Cerebellar cortex (tissue), 1 donor: ENCODE measurements at regions not wholly inside any gene's neighbourhood (a gene's known extent, or its start where the extent isn't known, plus 50 kb on each side); places are given as distances from the start of the nearest gene placed in this dataset.

Source experiments
- DNase-seq: peaks from one replicate; pipeline ENCODE4 v3.0.0-alpha.2; 2015; ENCODE audit warnings: low spot score

DNA sequence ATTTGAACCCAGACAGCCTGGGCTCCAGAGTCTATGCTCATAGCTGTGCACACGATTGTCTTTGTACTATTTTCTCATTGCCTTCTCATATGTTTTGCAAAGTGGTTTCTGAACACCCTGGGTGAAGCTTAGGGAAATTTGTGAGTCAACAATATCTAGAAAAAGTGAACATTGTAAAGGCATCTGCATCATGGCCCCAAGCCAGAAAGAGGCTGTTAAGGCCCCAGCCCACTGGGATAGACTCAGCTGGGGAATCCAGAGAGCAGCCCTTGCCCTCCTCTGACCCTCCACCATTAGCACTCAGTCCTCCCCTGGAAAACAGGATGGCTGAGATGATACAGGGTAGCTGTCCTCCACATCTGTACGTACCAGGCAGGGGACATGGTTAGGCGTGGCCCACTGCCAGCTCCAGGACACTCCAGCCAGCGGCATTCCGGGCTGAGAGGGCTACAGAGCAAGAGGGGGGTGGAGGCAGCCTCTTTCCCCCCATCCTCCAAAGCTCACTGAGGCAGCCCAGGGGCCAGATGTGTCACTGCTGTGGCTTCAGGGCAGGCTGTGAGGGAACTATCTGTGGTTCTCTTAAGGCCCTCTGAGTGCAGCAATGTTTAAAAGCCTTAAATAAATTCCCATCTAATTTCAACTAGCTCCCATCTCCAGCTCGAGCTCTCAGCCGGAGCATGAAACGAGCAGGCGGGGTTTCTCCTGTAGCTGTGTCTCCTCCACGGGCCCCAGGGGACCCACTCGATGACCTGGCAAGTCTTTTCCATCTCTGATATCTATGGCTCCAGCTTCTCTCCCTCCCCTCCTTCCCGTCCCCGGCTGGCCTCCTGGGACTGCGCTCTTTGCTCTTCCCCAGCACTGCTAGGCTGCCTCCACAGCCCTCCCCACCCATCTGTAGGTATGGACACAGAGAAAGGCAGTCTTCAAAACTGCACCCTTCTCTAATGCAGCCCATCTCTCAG, 209.4 kb upstream of the LRFN2 start:
- DNase-seq = no peak

DNA sequence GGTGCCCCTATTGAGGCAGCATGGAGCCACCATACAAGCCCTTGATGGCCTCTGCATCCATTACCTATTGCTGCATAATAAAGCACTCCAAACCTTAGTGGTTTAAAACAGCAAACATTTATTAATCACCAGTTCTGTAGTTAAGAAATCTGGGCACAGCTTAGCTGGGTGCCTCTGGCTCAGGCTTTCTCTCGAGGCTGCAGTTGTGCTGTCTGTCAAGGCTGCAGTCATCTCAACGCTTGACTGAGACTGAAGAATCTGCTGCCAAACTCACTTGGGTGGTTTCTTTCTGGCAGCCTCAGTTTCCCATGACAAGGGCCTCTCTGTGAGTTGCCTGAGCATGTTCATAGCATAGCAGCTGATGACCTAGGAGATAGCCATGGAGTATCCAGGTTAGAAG, 207.4 kb upstream of the LRFN2 start:
- no peak for DNase-seq

DNA sequence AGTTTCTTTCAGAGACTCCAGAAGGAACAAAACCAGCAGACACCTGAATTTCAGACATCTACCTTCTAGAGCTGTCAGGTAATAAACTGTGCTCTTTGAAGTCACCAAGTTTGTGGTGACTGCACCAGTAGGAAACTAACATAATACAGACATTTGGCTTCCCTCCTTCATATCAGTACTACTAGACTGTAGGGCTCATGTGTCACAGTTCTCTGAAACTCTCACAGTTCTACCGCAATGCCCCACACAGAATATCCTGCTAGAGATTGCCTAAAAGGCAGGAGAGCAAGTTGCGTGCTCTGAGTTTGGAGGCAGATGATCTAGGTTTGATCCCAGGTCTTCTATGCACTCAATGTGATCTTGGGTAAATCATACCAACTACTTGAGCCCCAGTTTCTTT, 205.0 kb upstream of the LRFN2 start:
- DNase-seq = no peak

DNA sequence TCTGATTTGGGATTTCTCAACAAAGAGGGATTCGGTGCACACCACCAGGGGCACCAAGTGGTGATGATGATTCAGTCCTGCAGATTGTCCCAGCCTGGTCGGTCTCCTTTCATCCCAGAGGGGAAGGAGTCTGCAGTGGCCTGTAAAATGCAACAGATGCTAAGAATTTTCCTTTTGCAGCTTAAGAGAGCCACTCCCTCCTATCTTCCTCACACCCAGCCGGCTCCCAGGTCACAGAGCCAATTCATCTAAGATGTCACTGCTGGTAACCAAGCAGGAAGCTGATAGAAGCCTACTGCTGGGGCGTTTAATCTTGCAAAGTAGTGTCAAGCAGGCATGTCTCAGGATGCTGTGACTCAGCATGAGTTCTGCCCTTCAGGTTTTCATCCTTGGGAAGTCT, 203.8 kb upstream of the LRFN2 start:
- DNase-seq = no peak

DNA sequence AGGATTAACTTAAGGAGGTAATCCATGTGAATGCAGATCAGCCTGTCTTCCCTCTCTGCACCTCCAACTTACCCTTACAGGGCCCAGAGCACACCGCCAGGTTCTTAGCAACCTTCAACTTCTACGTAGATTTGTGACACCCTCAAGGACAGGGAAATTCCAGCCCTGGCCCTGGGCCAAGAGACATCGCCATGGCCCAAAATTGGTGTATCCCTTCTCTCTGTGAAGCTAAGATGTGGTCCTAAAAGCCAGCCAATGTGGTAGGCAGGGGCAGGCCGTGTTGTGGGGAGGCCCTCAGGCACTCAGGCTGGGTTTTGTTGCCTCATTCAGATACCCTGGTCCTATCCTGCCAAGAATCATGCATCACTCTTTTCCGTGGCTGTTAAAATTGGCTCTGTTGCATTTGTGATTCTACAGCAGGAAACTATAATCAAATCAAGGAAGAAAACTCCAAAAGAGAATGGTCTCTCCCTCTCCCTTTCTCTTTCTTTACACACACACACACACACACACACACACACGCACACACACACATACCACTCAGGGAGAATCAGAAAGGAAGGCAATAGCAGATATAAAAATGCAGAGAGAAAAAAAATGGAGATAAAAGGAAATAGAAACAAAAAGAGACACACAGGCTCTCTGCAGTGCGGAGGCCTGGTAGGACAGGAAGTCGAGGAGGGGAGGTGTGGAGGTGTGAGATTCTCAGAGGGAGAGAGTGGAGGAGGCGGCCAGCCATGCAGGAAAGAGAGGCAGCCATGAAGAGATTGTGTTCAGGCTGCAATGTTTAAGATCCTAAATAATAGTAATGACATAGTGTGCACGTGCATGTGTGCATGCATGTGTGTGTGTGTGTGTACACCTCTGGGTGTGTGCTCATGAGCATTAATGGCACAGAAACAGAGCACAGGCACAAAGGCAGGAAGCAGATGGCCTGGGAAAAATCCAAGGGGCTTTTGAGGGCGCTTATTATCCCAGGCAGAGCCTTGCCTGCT, 201.8 kb upstream of the LRFN2 start:
- DNase-seq = no peak

DNA sequence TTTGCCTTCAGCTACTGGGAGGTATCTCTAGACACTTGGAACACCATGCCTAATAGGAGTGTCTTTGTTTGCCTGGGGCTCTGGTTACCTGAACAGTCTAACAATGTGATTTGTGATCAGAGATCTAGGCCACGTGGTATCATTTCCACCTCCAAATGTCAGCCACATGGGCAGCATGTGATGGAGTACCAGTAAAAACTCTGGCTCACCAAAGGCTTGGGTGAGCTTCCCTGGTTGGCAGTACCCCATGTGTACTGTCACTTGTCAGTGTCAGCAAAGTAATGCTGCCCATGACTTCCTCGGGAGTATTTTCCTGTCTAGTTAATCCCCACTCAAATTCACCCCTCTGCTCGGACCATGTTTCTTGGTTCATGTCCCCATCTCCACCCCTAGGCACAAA, 195.2 kb upstream of the LRFN2 start:
- DNase-seq = no peak

DNA sequence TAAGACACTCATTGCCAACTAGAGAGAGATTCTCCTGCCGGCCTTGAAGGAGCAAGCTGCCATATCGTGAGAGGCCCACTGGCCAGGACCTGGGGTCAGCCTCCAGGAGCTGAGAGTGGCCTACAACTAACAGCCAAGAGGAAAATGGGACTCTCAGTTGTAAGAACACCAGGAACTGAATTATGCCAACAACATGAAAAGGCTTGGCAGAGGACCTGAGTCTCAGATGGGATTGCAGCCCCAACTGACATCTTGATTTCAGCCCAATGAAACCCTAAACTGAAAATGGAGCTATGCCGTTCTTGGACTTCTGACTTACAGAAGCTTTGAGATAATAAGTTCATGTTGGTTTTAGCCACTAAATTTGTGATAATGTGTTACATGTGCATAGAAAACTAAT, 193.5 kb upstream of the LRFN2 start:
- no peak for DNase-seq

DNA sequence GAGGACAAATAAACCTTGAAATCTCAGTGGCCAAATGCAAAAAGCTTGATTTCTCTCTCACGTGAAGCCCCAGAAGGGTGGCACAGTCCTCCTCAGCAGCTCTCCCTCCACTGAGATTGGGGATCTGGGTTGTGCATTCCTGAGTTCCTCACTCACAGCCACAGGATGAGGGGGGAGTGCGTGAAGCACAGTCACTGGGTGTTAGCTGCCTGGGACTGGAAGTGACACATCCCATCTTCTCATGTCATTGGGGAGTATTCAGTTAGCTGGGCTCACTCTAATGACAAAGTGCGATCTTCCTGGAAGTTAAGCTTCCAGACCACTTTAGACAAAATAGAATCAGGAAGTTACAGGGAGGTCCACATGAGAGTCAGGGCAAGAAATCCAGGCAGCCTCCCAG, 192.2 kb upstream of the LRFN2 start:
- DNase-seq = no peak

DNA sequence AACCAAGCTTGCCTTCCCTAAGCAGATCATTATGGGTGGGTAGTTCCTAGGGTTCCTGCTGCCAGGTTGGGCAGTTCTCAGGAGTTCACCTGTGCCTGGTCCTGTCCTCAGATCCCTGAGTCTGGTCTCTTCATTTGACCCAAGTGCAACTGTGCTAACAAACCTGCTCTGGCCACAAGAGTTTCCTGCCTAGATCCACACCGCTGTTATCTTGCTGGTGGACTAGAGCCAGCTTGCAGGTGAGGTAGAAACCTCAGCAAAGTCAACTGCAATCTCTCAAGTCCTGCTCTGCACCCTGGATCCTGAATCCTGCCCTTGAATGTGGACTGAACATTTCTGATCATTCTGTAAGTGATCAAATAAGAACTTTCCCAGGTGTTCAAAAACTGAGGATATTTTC, 191.8 kb upstream of the LRFN2 start:
- no peak for DNase-seq

DNA sequence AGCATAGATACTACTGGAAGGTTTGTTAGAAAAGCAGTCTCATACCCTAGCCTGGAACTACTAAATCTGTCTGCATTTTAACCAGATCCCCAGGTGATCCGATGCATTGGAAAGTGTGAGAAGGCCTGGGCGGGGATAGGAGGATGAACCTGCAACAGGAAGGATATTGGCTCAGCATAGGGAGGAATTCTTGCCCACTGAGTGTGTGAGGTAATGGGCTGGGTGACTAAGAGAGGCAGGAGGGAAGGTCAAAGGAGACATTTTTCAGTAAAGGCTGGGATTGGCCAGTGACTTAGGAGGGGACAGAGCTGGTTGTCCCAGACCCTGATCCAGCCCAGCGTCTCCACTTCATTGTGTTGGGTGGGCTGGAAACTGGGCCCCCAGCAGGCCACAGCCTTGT, 191.0 kb upstream of the LRFN2 start:
- DNase-seq = no peak

DNA sequence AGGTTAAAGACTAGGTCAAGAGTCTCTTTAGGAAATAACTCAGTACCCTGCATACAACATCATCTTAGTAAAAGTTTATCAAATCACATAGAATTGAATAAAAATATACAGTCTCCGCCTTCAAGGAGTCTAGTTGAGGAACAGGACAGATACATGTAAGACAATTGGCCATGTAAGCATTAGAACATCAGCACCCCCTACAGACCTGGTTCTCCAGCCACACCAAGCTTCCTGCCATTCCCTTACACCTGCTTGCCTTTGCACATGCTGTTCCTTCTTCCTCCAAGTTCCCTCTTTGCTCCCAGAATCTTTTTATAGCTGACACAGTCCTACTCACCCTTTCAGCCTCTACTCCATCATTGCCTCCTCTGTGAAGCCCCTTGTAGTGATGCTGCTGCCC, 187.8 kb upstream of the LRFN2 start:
- no peak for DNase-seq

DNA sequence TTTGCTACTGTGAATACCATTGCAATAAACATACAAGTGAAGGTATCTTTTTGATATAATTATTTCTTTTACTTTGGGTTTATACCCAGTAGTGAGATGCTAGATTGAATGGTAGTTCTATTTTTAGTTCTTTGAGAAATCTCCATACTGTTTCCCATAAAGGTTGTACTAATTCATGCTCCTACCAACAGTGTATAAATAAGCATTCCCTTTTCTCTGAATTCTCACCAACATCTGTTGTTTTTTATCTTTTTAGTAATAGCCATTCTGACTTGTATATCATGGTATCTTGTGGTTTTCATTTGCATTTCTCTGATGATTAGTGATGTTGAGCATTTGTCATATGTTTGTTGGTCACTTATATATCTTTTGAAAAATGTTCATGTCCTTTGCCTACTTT, 183.6 kb upstream of the LRFN2 start:
- DNase-seq = no peak

DNA sequence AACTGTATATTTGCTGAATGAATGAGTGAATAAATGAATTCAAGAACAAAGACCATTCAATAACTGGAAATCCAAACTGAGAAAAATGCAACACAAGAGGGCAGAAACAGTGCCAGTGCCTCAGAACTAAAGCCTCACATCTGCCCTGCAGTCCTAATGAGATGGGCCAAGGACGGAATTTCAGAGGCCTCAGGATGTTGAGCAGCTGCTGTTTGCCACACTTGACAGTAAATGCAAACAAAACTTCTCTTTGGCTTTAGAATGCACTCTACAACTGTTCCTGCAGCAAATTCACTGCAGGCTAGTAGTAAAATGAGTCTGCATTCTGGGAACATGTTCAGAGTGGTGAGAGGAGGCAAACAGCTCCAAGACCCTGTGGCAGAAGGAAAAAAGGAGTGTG, 177.6 kb upstream of the LRFN2 start:
- no peak for DNase-seq

DNA sequence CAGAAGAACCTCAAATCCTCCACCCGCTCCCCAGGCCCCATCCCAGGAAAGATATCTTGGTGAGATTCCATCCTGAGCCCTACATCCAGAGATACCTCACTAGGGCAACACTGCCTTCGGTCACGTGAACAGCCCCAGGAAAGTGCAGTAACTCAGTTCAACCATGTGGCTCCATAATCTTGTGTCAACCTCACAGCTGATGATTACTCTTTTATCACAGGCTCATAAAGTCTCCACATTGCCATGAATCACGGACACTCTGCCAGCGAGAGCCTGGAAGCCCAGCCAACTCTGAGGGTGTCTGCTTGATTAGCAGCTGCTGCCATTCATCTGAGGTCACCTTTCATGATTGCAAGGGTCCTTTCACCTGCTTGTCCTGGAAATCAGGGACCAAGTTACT, 175.8 kb upstream of the LRFN2 start:
- no peak for DNase-seq

DNA sequence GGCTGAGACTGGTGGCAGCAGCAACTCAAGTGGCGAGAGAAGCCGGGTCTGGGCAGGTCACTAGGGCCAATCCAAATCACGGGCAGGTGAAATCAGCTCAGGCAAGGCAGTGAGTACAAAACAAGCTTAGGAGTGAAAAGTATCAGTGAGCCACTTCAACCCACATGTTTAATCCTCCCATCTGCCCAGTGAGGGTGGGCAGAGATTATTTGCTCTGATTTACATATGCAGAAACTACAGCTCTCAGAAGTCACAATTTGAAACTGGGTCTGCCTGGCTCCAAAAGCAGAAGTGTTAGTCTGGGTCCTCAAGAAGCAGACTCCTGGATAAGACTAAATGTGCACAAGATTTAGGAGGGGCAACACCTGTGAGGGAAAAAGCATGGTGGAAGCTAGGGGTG, 173.7 kb upstream of the LRFN2 start:
- no peak for DNase-seq

DNA sequence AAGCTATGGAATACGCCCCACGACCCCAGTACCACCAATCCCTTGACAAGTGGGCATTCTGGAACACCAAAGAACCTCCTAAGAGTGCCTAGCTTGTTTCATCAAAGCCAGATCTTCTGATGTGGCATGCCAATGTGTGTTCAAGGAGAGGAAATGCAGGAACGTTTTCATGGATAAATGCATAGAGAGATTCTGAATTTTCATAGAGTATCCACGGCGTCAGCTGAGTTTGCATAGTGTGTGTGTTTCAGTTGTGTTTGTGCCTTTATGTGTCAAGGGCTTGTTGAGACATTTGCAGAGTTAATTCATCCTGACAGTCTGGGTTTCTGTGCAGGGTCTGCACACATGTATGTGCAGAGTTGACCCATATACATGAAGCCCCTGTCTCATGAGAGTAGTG, 172.7 kb upstream of the LRFN2 start:
- DNase-seq = no peak

DNA sequence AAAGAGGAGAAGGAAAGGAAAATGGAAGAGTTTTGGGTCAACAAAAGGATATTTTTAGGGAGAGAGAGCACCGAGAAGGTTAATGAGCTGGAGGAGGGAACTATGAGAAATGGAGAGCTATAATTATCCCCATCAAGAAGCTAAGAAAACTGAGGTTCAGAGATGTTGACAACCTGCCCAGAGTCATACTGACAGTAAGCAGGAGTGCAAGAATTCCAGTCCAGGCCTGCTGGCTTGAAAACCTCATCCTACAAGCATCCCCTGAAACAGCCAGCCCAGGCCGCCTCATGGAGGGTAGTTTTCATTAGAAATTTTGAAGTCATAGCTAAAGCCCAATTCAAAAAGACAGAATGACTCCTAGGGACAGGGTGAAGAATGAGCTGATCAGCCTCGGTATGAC, 172.1 kb upstream of the LRFN2 start:
- DNase-seq = no peak

DNA sequence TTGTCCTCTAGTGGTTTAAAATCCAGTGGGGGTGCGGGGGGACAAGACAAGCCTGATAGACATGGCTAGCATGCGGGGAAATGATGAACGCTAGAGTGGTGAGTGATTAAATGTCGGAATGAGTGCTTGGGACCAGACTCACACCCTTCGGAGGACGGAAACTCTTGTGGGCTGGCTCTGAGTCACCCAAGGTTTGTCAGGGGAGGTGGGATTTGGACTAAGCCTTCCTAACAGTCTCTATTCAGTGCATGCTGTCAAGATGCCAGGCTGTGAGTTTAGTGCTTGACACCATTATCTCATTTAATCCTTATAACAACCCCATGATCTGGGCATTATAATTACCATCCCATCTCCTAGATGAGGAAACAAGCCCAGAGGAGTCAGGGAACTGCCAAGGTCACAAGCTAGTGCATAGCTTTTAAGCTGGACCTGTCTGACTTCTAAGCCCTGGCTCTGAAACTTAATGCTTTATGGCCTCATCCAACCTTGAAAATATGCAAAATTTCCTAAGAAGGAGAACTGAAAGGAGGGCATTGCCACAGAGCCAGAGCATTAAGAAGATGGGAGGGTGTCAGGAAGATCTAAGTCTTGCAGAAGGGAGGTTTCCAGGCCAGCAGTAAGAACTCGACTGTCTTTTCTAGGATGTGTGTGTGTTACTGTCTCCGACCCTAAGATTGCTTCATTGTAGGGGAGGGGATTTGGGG, 168.7 kb upstream of the LRFN2 start:
- no peak for DNase-seq

DNA sequence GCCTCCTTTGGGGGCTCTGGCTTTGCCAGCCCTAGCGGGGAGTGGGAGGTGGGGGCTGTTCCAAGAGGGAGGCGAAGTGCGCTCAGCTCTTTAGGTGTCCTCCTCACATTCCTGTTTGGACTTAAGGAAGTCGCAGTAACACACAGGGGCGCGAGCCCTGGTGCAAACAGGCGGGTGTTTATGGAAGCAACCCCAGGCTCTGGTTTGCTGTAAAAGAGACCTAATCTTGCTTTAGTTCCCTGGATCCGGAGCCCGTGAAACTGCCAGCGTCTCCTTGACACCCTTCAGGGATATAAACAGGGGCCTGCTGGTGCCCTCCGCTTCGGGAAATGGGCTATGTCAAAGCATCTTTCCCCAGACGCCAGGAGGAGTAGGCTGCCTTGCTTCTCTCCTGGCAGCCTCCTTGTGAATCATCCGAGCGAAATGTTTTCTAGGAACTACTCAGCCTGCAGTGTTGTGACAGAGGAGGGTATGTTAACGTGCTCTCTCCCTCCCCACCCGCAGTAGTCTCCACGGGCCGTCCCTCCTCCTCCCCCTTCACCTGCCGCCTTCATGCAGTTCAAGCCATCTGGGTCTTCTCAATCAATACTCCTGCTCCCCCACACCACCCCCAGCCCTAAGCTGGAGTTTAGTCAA, 168.0 kb upstream of the LRFN2 start:
- DNase-seq = no peak

DNA sequence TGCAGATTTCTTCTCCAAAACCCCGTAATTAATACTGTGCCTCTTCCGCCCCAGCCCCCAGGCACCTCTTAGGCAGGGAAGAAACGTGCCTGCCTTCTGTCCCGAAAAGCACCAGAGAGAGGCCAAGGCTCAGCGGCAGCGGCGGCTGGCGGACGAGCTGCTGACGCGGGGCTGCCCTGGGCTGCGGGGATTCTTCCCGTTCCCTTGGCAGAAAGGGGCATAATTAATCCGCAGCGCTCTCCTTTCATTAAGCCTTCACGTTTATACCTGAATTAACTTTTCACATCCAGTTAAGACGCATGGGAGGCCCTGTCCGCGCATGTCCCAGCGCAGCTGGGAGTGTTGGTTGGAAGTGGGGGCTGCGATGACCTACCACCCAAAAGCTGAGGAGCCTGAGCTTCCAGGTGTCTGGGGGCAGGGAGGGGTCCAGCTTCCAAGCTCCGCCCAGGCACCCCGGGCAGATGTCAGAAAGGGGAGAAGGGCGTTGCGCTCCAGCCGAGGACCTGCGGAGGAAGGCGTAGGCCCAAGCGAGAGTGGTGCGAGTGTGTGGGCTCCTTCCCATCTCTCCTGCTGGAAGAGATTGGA, 167.4 kb upstream of the LRFN2 start:
- no peak for DNase-seq

DNA sequence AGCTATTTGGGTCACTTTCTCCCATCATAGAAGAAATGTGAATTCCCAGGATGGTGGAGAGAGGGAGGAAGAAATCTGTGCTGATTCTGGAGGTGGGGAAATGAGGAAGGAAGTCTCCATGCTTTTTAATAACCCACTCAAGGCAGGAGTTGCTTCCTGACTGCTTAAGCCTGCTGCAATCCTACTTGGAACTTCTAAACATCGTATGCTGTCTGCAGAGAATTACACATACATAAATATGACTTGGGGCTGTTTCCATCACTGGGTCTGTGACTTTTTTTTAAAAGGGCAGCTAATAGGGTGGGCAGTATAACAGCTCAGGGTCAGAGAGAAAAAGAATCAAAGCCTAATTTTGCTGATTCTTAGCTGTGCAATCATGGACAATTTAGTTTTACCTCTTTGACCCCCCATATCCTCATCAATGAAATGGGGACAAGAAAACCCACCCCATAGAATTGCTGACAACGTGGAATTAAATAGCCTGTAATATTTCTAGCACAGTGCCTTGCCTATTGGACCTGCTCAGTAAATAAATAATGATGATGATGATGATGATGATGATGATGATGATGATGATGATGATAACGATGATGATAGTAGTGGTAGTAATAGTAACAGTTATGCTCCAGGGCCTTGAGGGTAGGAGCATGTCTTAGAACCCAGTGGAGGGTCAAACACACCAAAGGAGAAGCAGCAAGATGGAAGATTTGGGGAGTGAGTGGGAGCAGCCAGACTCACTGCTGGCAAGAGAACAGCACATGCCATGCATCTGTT, 166.7 kb upstream of the LRFN2 start:
- no peak for DNase-seq
